ENCODE measurements at regions not wholly inside any gene's neighbourhood (a gene's known extent, or its start where the extent isn't known, plus 50 kb on each side); places are given as distances from the start of the nearest gene placed in this dataset.

GRCh38 chr6:90643381-90643780 lies 56.5 kb upstream of the MAP3K7 start:
- TF ChIP-seq CTCF (IDR thresholded peaks at IDR 0.05; ENCODE audit: low read depth, low read length) (no peak), EZH2phosphoT487 (IDR thresholded peaks at IDR 0.05; ENCODE audit: low read depth) (no peak)

Data from OCI-LY3 (cell line).